ENCODE measurements at regions not wholly inside any gene's neighbourhood (a gene's known extent, or its start where the extent isn't known, plus 50 kb on each side); places are given as distances from the start of the nearest gene placed in this dataset.

DNA sequence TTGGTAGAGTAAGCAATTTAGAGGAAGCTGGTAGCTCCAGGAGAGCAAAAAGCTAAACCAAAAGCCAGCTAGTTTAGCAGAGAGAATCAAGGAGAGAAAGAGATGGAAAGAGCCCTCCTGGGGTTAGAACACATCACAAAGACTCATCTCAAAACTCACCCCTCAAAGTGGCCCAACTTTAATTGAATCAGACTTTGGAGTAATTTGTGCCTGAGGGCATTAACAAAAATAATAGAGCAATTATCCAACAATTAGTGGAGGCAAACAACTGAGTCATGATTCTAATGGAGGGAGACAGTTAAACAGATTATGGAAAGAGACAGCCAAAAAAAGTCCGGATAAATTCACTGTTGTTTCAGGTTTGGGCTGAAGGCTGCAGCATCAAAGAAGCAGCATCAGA, 417.4 kb downstream of the KCNJ3 start:
- peak; percentile 66 for DNase-seq

DNA sequence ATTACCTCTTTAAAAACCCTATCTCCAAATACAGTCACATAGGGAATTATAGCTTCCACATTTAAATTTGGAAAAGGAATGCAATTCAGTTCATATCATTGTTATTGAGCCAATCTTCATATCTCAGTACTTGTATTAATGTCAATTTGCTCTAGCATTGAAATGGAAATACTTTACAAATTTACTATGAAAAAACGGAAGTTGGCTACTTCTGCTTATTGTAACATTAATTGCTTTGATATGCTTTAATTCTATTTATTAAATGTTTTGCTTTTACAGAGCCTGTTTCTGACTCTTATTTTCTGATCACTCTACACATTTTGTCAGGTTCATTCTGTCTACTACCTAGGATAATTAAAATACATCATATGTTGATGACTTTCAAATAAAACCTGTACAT, 412.6 kb downstream of the KCNJ3 start:
- no peak for DNase-seq

DNA sequence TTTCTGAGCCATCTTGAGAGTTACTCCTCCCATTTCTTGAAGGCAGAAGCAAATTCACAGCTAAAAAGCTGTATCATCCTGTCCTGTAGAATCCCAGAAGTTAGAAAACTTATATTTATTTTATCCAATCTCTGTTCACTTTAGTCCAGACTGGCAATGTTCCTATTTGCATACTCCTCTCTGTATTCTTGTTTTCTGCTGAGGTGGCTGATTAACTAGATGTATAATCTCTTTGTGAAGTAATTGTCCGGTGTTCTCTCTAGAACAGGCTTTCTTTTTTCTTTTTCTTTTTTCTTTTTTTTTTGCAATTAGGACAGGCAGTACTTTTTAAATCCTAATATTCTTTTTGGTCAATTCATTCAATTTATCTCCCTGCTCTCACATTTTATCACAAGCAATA, 411.0 kb downstream of the KCNJ3 start:
- no peak for DNase-seq

DNA sequence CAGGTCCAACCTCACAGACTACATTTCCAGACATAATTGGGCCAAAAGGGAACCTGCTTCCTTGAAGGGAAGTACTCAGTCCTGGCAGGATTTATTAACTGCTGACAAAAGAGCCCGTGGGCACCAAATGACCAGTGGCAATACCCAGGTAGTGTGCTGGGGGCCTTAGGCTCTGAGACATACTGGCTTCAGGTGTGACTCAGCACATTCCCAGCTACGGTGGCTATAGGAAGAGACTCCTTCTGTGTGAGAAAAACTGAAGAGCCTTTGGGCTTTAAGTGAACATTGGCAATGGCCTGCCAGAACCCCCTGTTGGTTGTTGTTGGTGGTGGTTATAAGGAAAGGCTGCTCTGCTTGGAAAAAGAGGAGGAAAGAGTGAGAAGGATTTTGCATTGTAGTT, 401.8 kb downstream of the KCNJ3 start:
- DNase-seq, result no peak

GRCh38 chr2:155099784-155100183, 401.3 kb downstream of the KCNJ3 start:
- no peak for DNase-seq

DNA sequence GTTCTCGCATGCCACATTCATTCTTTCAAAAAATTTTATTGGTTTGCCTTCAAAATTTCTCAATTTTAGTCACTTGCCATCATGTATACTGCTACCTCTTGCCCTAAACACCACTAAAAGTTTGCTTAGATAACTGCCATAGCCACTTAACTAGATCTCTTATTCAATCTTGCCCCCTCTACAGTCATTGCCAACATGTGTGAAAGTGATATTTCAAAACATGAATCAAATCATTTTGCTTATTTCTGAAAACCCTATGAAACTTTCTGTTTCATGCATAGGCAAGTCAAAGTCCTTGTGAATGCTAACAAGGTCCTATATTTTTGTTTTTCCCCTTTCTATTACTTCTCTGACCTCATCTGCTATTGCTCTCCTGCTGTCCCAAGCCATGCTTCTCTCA, 397.1 kb downstream of the KCNJ3 start:
- no peak for DNase-seq

- no peak for DNase-seq
These were observed 381.9 kb downstream of the KCNJ3 start for GRCh38 chr2:155080373-155080772.

DNA sequence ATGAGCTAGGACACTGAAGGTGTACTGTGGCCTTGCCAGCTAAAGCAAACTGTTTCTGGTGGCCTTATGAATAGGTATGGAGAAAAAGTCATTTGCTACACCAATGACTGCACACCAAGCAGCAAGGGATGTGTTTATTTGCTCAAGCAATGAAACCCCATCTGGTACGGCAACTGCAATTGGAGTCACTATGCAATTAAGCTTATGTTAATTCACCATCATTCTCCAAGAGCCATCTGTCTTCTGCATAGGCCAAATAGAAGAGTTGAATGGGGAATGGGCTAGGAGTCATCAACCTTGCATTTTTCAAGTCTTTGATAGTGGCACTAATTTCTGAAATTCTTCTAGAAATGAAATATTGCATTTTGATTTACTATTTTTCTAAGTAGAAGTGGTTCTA, 372.0 kb downstream of the KCNJ3 start:
- no peak for DNase-seq

- DNase-seq, result no peak
These were observed 364.4 kb downstream of the KCNJ3 start for GRCh38 chr2:155062922-155063258.

DNA sequence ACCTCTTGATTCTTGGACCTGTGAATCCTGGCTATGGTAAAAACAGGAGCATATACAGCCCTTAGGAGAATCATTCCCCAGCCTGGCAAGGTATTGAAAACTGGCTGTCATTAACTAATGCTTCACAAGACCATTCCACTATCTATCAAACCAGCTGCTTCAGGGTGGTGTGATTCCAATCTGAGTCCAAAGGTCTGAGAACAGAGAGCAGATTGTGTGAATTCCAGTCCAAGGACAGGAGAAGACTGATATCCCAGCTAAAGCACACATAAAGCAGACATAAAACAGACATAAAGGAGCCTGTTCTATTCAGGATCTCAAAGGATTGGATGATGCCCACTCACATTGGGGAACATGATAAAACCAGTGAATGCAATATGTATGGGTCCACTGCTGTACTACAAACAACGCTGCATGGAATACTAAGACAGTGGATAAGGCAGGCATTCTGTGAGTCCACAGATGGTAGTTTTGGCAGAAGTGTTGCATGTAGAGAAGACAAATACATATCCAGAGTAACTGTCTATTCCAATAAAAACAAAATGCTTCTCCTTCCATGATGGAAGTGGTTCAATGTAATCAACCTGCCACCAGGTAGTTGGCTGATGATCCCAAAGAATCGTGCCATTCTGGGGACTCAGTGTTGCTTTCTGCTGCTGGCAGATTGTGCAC, 363.9 kb downstream of the KCNJ3 start:
- DNase-seq, result no peak

GRCh38 chr2:155060896-155061295, 362.4 kb downstream of the KCNJ3 start:
- DNase-seq, result no peak

DNA sequence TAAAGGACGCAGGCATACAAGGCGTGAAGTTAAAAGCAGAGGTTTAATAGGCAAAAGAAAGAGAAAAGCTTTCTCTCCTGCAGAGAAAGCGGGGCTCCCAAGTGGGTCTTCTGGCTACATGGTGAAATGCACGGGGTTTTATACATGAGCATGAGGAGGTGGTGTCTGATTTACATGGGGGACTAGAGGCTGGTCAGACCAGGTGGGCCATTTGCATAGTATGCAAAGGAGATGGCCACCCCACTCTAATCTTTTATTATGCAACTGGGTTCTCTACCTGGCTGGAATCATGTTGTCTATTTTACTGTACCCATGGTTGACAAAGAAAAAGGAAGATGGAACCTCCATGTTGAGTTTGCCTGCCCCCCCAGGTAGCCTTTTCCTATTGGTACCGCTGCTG, 356.2 kb downstream of the KCNJ3 start:
- no peak for DNase-seq

- DNase-seq, result no peak
These were observed 344.6 kb downstream of the KCNJ3 start for GRCh38 chr2:155043097-155043496.

DNA sequence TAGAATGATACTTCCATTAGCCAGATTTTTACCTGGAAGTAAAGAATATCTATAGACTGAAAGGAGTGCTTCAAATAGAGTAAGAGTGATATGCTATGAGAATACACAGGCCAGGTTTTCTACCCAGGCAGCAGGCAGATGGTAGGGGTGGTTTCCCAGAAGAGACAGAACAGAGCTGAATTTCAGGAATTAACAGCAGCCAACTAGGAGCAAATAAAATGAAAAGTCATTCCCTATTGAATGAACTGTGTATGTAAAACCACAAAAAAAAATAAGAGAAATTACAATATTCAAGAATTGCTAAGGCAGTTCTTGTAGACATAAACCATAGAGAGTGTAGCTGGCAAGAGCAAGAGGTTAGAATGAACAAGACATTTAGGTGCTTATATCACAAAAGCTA, 336.8 kb downstream of the KCNJ3 start:
- no peak for DNase-seq

- DNase-seq, result no peak
These were observed 335.2 kb downstream of the KCNJ3 start for GRCh38 chr2:155033652-155034051.

- DNase-seq, result no peak
These were observed 331.8 kb downstream of the KCNJ3 start for GRCh38 chr2:155030296-155030695.

GRCh38 chr2:155026651-155027174, 328.2 kb downstream of the KCNJ3 start:
- DNase-seq, result peak; percentile 9

GRCh38 chr2:155023674-155024073, 325.2 kb downstream of the KCNJ3 start:
- no peak for DNase-seq

- no peak for DNase-seq
These were observed 324.0 kb downstream of the KCNJ3 start for GRCh38 chr2:155022531-155022930.

DNA sequence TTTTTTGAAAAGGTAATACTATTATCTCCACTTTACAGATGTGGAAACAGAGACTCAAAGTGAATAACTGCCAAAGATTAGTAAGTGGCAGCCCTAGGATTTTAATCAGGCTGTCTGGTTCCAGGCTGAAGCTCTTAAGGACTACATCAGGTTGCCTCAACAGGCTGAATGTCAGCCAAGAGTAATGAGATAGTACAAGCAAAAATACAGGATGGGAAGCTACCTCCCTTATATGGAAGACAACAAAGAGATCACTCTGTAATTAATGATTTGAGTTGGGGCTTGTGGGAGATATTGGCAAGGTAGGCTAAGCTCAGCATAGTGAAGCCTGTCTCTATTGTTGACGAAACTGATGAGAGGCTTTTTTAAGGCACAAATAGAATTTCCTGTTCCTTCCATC, 323.1 kb downstream of the KCNJ3 start:
- DNase-seq, result peak; percentile 60

DNA sequence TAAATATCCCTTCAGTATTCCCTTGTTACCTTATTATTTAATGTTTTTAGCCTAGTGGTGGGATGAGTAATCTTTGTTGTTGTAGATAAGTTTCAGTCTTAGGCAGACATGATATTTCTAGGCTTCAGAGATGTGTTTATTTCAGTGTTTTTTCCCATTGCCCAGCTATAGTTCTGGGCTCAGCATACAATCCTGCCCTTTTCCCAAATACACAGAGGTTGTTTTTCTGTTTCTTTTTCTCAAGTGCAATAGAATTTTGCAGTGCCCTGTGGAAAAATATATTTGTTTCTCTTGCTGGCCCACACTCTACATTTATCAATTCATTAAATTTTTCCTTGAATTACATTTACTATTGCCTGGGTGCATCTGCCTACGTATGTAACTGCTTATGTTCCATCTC, 321.8 kb downstream of the KCNJ3 start:
- no peak for DNase-seq

GRCh38 chr2:155010925-155011324, 312.4 kb downstream of the KCNJ3 start:
- no peak for DNase-seq

GRCh38 chr2:154995361-154995760, 296.9 kb downstream of the KCNJ3 start:
- DNase-seq, result no peak

GRCh38 chr2:154992826-154993225, 294.3 kb downstream of the KCNJ3 start:
- DNase-seq, result peak; percentile 7

- no peak for DNase-seq
These were observed 280.2 kb downstream of the KCNJ3 start for GRCh38 chr2:154978710-154979109.

DNA sequence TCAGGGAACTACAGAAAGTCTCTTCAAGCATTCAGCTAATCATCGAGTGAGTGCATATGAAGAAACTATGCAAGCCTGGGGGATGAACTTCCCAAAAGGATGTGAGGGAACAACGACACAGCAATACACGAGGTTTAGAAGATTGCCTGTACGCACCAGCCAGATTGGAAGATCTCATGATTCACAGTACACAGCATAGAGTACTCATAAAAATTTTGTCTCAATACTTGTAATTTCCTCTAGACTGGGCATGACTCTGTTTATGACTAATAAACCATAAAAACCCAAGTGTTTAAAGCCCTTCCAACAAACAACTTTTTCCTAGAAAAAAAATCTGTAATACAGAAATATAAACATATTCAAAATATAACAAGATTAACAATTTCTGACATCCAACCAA, 279.7 kb downstream of the KCNJ3 start:
- no peak for DNase-seq

Measured in NCI-H1105 treated with DMSO at 0.1 percent for 48 hours (cell line).